GM18858 (cell line): ENCODE measurements at regions not wholly inside any gene's neighbourhood (a gene's known extent, or its start where the extent isn't known, plus 50 kb on each side); places are given as distances from the start of the nearest gene placed in this dataset.

Experiments used
- ATAC-seq: cut with Tn5 transposase; IDR thresholded peaks from one replicate; pipeline ENCODE4 v1.9.1; 2021; ENCODE audit not compliant: unreplicated experiment

- no peak for ATAC-seq
These were observed 970.2 kb upstream of the PIK3C3 start for GRCh38 chr18:40984856-40985255.

DNA sequence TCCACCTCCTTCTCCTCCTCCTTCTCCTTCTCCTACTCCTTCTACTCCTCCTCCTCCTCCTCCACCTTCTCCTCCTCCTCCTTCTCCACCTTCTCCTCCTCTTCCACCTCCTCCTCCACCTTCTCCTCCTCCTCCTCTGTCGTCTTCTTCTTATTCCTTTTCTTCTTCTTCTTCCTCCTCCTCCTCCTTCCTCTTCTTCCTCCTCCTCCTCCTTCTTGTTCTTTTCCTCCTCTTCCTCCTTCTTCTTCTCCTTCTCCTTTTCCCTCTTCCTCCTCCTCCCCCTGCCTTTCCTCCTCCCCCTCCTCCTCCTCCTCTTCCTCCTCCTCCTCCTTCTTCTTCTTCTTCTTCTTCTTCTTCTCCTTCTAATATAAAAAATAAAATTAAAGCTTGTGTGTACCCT, 971.2 kb upstream of the PIK3C3 start:
- ATAC-seq = no peak

GRCh38 chr18:40980171-40980570, 974.9 kb upstream of the PIK3C3 start:
- ATAC-seq = no peak

GRCh38 chr18:40976050-40976449, 979.0 kb upstream of the PIK3C3 start:
- ATAC-seq = no peak

- ATAC-seq = no peak
These were observed 980.6 kb upstream of the PIK3C3 start for GRCh38 chr18:40974448-40974847.

GRCh38 chr18:40962784-40963183, 992.2 kb upstream of the PIK3C3 start:
- no peak for ATAC-seq

- ATAC-seq = no peak
These were observed 997.4 kb upstream of the PIK3C3 start for GRCh38 chr18:40957533-40958070.

DNA sequence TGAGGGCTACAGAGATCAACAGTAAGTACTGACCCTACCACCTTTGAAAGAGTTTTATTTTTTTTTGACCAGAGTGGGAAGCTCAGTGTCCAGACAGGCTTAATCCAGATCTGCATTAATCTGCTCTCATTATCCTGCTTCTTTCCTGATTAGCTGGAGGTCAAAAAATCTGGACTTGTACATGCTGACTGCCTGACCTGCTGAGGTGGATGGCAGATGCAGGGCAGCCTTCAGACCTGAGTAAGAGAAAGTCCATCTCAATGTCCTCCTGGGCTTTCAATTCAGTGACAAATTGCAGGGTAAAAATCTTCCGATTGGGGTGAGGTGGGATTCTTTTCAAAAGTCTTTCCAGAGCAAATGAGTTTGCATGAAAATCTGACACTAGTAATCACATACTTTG, 998.8 kb upstream of the PIK3C3 start:
- no peak for ATAC-seq

- no peak for ATAC-seq
These were observed 999.7 kb upstream of the PIK3C3 start for GRCh38 chr18:40955351-40955750.

DNA sequence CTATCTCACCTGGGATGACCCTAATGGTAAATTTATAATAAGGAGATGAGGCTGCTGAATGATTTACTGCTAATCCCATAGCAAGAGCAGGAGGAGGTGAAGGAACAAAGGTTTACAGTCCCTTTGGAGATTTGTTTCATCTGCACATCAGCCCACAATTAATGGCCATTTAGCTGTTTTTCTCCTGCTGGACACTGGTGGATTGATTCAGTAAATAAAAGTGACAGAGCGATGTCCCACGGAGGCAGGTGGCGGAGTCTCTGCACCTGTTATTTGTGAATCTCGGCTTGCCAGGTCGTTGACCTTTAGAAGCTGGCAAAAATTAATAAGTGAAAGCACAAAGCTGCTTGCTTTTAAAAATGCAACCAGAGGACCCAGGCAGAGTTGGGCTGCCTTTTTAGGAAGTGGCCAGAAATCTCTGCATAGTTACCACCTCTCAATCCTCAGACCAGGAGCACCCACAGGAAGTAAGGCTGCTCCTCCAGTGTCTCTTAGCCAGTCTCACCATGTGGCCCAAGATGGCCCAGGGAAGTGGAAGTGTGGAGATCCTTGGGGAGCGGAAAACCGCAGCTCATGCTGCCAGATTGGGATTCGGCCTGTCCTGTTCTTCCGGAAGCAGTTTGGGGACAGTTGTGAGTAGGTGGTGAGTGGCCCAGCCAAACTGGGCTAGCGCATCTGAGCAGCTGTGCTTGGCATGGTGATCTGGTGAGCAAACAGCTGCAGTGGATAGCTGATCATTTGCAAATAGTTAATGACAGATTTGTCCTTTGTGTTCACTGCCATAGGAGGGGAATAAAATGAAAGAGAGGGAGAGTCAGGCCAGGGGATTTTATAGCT, 1005.7 kb upstream of the PIK3C3 start:
- ATAC-seq = no peak

DNA sequence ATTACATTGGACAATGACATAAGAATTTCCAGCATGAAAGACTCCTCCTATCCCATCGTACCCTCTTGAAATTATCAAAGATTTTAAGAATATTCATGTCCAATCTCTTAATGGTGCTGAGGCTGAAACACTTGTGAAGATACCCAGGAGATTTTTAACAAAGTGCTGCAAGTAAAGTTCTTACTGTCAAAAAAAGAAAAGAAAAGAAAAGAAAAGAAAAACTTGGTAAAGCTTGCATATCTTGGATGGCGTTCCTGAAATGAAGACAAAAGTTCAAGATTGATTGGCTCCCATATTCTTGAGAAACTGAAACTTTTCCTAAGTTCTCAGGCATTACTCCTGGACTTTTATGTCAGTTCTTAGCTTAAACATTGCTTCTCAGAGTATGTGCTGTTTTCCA, 1010.5 kb upstream of the PIK3C3 start:
- ATAC-seq = no peak

DNA sequence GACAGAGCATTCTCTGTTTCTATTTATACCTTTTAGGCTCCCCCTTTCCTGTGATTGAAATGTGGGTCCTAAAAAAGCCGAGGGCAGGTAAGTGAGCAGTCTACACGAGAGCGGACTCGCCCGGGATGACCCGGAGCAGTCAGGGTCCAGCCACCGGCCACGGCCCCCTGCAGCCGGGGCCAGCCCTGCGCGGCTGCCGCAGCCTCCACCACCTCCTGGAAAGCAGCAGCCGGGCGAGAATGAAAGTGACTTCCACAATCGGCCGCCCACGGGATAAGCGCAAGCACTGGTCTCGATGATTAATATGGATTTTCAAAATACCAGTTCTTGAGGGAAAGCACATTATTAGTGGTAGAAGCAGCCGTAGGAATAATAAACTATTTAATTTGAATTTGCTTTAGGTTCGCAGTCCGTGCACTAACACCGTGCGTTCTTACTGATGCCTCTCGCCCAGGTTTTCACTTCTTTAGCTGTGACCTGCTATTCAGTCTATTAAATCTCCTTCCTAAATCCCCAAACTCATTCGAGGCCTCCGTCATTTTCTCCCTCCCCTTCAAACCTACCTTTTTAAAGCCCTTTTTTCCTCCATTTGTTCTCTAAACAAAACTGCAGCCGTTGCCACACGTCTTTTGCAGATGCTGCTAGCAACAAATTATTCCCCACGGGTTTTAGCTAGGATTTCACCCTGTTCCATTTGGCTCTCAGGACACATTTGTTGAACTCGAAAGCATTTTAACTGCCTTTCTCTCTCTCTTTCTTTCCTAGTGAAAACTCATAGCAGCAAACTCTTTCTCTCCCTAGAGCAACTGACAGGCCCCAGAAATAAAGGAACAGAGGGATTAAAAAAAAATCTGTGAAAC, 1015.1 kb upstream of the PIK3C3 start:
- no peak for ATAC-seq

GRCh38 chr18:40938615-40939014, 1016.4 kb upstream of the PIK3C3 start:
- no peak for ATAC-seq

DNA sequence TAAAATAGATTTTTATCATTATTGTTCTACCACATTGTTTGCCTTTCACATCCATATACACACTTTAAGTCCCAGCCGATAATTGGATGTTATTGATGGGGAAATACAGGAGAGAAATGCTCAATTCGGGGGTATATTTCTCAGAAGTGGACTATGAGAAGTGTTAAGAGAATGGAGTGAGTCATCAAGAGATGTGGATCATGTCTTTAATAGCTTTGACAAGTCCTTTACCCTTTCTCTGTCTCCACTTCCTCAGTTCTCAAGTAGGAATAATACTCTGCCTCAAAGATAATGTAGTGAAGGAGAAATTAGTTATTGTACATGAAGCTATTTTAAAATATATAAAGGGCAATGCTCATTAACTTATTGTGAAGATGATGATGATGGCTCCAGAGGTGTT, 1017.6 kb upstream of the PIK3C3 start:
- no peak for ATAC-seq

DNA sequence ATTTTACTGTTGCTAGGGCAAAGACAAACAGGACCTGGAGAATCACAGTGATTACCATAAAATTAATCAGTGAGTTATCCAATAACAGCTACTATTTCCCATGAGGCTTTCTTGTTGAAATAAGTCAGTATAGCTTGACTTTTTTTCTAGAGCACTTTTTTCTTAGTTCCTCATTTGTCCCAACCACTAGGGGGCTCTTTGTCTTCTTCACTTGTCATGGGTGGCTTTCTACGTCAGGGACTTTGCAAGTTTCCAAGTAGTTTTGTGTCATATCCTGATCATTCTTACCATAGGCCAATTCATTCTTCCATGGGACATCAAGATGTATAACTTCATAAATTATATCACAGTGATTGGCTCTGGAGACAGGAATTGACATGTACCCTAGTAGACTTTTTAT, 1019.6 kb upstream of the PIK3C3 start:
- peak; percentile 72 for ATAC-seq

- ATAC-seq = no peak
These were observed 1022.2 kb upstream of the PIK3C3 start for GRCh38 chr18:40932862-40933261.

DNA sequence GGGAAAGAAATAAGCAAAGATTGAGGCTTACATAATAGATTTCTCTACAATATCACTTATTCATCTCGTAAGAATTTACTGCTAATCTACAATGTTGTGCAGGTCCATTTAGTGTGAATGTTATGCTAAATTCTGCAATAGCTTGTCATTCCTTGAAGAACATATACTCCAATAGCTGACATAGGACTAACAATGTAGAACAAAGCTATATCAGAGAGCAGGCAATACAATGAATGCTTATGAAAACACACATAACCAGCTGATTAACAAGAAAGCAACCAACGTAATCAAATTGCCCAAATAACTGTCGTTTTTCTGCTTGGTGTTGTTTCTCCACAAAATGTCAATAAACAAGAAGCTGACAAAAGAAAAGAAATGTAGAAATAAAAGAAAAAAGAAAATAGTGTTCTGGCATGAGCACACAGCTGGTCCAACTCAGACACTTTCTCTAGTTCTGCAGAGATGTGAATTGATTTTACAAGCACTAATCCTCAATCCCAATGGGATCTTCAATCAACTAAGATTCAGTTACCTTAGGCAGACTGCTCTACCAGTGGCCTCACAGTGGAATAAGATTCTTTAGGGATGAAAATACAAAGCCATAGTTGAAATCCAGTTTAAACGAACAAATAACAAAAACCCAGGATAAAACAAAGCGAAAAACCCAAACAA, 1024.7 kb upstream of the PIK3C3 start:
- no peak for ATAC-seq

GRCh38 chr18:40929399-40929798, 1025.6 kb upstream of the PIK3C3 start:
- no peak for ATAC-seq

DNA sequence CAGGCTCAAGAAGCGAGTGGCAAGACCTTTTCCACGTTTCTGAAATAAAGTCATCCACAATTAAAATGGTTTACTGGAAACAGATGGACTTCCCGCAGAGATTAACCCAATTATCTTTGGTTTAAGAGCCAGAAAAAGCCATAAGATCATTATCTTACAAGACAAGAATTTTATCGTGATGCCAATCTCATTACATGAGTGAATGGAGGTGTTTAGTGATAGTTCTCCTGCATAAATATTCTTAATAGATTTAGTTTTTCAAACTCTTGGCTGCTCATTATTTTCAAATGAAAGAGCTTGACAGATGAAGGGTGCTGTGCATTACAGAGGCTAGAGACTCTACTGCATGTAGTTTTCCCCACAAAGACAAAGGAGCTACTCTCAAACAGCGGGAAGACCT, 1028.4 kb upstream of the PIK3C3 start:
- ATAC-seq = no peak

DNA sequence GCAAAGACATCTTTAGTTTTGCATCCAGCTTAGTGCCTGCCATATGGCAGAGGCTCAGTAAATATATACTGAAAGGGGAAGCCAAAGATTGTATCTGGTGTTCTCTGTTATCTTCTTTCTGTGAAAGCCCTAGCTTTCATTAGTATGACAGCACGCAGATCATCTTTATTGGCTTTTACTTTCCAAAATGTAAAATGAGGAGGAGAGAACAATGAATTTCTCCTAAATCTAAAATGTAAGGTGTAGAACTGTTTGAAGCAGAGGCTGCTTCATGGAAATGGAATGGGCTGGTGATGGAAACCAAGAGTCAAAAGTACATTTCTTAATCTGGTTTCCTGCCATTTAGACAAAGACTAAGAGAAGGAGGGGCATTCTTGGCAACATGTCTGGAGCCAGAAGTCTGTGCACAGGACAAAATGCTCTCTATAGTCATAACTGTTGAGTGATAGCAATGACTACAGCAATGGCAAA, 1029.9 kb upstream of the PIK3C3 start:
- no peak for ATAC-seq
